HFF-Myc (cell line): ENCODE measurements at regions not wholly inside any gene's neighbourhood (a gene's known extent, or its start where the extent isn't known, plus 50 kb on each side); places are given as distances from the start of the nearest gene placed in this dataset.

ENCODE experiments used
- DNase-seq: peaks from one replicate; pipeline ENCODE4 v3.0.0-alpha.2; 2011; ENCODE audit warnings: low read depth; ENCODE audit errors: extremely low read depth
- H3K4me3 ChIP-seq: replicated peaks from 2 replicates; pipeline ENCODE4 v1.5.1; 2011; ENCODE audit warnings: low read depth, mild to moderate bottlenecking, control low read depth, low read length
- CTCF ChIP-seq: IDR thresholded peaks from 2 replicates; pipeline ENCODE4 v1.5.1; 2012; ENCODE audit warnings: mild to moderate bottlenecking, low read depth, low read length, control low read depth; ENCODE audit errors: missing control alignments

- no peak for TF ChIP-seq CTCF
- no peak for DNase-seq
Observed at GRCh38 chr3:127141921-127142730, 50.8 kb upstream of the PRR23E start.

More at GRCh38 chr3:127141921-127142730, 50.8 kb upstream of the PRR23E start:
- no peak overlapping the region for H3K4me3 ChIP-seq
